Peyer's patch (tissue), 4 donors: ENCODE measurements at regions not wholly inside any gene's neighbourhood (a gene's known extent, or its start where the extent isn't known, plus 50 kb on each side); places are given as distances from the start of the nearest gene placed in this dataset.

ENCODE experiments used
- POLR2A ChIP-seq, 2 donors: fragments of 450-650 bp; IDR thresholded peaks; one replicate each; pipeline ENCODE4 v1.5.1; 2017; ENCODE audit warnings: antibody characterized with exemption in 2 of 2, mild to moderate bottlenecking in 2 of 2, moderate library complexity in 2 of 2
- TF ChIP-seq, protein P1 (sequence below), 6 experiments: fragments of 450-650 bp in 4 of 6; fragments of 200-600 bp in 2 of 6; sonication (generic) in 1 of 6; IDR thresholded peaks; one replicate each; pipeline ENCODE4 v1.5.1; 2017 to 2019; ENCODE audit warnings: antibody characterized with exemption in 6 of 6, mild to moderate bottlenecking in 3 of 6, moderate library complexity in 1 of 6

DNA sequence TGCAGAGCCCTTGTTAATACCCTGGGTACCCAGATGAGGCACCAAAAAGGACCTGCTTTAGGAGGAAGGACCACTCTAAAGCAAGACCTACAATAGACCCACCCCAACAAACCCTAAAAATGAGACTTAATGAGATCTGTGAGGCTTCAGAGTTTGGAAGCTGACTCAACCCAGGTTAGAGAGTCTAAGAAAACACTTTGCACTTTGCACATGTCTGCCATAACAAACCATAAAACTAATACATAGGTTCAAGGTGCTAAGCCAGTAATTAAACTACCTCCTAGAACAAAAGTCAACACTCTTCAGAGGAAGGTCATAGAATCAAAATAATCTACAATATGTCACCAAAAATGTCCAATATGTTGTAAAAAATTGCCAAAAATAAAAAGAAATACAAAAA, 124.7 kb upstream of the C1orf21 start:
- no peak for TF ChIP-seq POLR2A (IDR thresholded peaks at IDR 0.05)
- TF ChIP-seq, protein P1, sequence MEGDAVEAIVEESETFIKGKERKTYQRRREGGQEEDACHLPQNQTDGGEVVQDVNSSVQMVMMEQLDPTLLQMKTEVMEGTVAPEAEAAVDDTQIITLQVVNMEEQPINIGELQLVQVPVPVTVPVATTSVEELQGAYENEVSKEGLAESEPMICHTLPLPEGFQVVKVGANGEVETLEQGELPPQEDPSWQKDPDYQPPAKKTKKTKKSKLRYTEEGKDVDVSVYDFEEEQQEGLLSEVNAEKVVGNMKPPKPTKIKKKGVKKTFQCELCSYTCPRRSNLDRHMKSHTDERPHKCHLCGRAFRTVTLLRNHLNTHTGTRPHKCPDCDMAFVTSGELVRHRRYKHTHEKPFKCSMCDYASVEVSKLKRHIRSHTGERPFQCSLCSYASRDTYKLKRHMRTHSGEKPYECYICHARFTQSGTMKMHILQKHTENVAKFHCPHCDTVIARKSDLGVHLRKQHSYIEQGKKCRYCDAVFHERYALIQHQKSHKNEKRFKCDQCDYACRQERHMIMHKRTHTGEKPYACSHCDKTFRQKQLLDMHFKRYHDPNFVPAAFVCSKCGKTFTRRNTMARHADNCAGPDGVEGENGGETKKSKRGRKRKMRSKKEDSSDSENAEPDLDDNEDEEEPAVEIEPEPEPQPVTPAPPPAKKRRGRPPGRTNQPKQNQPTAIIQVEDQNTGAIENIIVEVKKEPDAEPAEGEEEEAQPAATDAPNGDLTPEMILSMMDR (IDR thresholded peaks at IDR 0.05): no peak
